HG03457 (cell line): ENCODE measurements at regions not wholly inside any gene's neighbourhood (a gene's known extent, or its start where the extent isn't known, plus 50 kb on each side); places are given as distances from the start of the nearest gene placed in this dataset.
"Not testable (repeated sequence)": the region's sequence is repeated elsewhere in the genome, so short reads cannot be mapped to it uniquely, and the experiment has no call there.

Source experiments
- ATAC-seq: cut with Tn5 transposase; IDR thresholded peaks from one replicate; pipeline ENCODE4 v1.9.1; 2021; ENCODE audit warnings: moderate number of reproducible peaks; ENCODE audit not compliant: unreplicated experiment

GRCh38 chr12:97005174-97005573 is 98.1 kb downstream of the NEDD1 start:
- ATAC-seq: no peak

- ATAC-seq: no peak
Observed at GRCh38 chr12:97005646-97006045, 98.6 kb downstream of the NEDD1 start.

GRCh38 chr12:97006585-97006984 is 99.5 kb downstream of the NEDD1 start:
- no peak for ATAC-seq

- no peak for ATAC-seq
Observed at GRCh38 chr12:97016163-97016562, 109.1 kb downstream of the NEDD1 start.

GRCh38 chr12:97017213-97017612 is 110.2 kb downstream of the NEDD1 start:
- ATAC-seq: no peak

- no peak for ATAC-seq
Observed at GRCh38 chr12:97022536-97023230, 115.6 kb downstream of the NEDD1 start.

GRCh38 chr12:97024393-97024792 is 117.3 kb downstream of the NEDD1 start:
- no peak for ATAC-seq

- ATAC-seq: no peak
Observed at GRCh38 chr12:97026901-97027300, 119.8 kb downstream of the NEDD1 start.

- ATAC-seq: no peak
Observed at GRCh38 chr12:97027482-97027881, 120.4 kb downstream of the NEDD1 start.

GRCh38 chr12:97038131-97038530 is 131.1 kb downstream of the NEDD1 start:
- ATAC-seq: no peak

GRCh38 chr12:97038834-97039233 is 131.8 kb downstream of the NEDD1 start:
- ATAC-seq: no peak

GRCh38 chr12:97046901-97047300 is 139.8 kb downstream of the NEDD1 start:
- no peak for ATAC-seq

- ATAC-seq: no peak
Observed at GRCh38 chr12:97047361-97047760, 140.3 kb downstream of the NEDD1 start.

GRCh38 chr12:97048421-97049035 is 141.5 kb downstream of the NEDD1 start:
- ATAC-seq: no peak

- no peak for ATAC-seq
Observed at GRCh38 chr12:97050509-97050908, 143.5 kb downstream of the NEDD1 start.

- no peak for ATAC-seq
Observed at GRCh38 chr12:97051341-97051740, 144.3 kb downstream of the NEDD1 start.

- ATAC-seq: no peak
Observed at GRCh38 chr12:97061171-97061570, 154.1 kb downstream of the NEDD1 start.

- no peak for ATAC-seq
Observed at GRCh38 chr12:97063292-97063935, 156.4 kb downstream of the NEDD1 start.

GRCh38 chr12:97075161-97075933 is 168.3 kb downstream of the NEDD1 start:
- ATAC-seq: no peak

- no peak for ATAC-seq
Observed at GRCh38 chr12:97075934-97076630, 169.0 kb downstream of the NEDD1 start.

GRCh38 chr12:97076912-97077311 is 169.9 kb downstream of the NEDD1 start:
- ATAC-seq: not testable (repeated sequence)
